Astrocyte (in vitro differentiated cells and primary cell): ENCODE measurements at regions not wholly inside any gene's neighbourhood (a gene's known extent, or its start where the extent isn't known, plus 50 kb on each side); places are given as distances from the start of the nearest gene placed in this dataset.

Experiments used
- DNase-seq: peaks from one replicate; pipeline ENCODE4 v3.0.0-alpha.2; 2010; ENCODE audit warnings: low read depth
- FAIRE-seq: peaks from 2 replicates; lab custom pipeline; 2011; peaks lifted over from hg19 to GRCh38; lab: Jason Lieb, UNC
- H2AFZ ChIP-seq: 2 replicates; pipeline ENCODE4 v1.6.0; 2012; ENCODE audit warnings: low read depth, low read length, inconsistent platforms
- H3K27ac ChIP-seq: 2 replicates; pipeline ENCODE4 v1.5.1; 2011; ENCODE audit warnings: low read depth, low read length, inconsistent platforms
- H3K27me3 ChIP-seq: 2 replicates; pipeline ENCODE4 v1.6.0; 2011; ENCODE audit warnings: low read length, inconsistent platforms; ENCODE audit not compliant: insufficient read depth
- H3K36me3 ChIP-seq: 2 replicates; pipeline ENCODE4 v1.5.1; 2011; ENCODE audit warnings: low read length, inconsistent platforms; ENCODE audit not compliant: insufficient read depth
- H3K4me1 ChIP-seq: 2 replicates; pipeline ENCODE4 v1.5.1; 2011; ENCODE audit warnings: low read length, inconsistent platforms; ENCODE audit not compliant: insufficient read depth
- H3K4me2 ChIP-seq: 2 replicates; pipeline ENCODE4 v1.6.0; 2012; ENCODE audit warnings: low read length, inconsistent platforms
- H3K4me3 ChIP-seq: 2 replicates; pipeline ENCODE4 v1.5.1; 2011; ENCODE audit warnings: low read depth, mild to moderate bottlenecking, low read length, inconsistent platforms; ENCODE audit not compliant: insufficient read depth
- H3K79me2 ChIP-seq: 2 replicates; pipeline ENCODE4 v1.6.0; 2012; ENCODE audit warnings: mild to moderate bottlenecking, low read length, inconsistent platforms; ENCODE audit not compliant: insufficient read depth
- H3K9ac ChIP-seq: 2 replicates; pipeline ENCODE4 v1.6.0; 2012; ENCODE audit warnings: mild to moderate bottlenecking, low read length, inconsistent platforms
- H3K9me3 ChIP-seq: 2 replicates; pipeline ENCODE4 v1.5.1; 2012; ENCODE audit warnings: low read depth, mild to moderate bottlenecking, low read length, inconsistent platforms; ENCODE audit not compliant: insufficient read depth
- H4K20me1 ChIP-seq: 2 replicates; pipeline ENCODE4 v1.6.0; 2012; ENCODE audit warnings: low read length, inconsistent platforms; ENCODE audit not compliant: insufficient read depth
- H3K27ac Mint-ChIP-seq: one replicate; pipeline ENCODE4 v1.8.0; 2021; ENCODE audit warnings: mild to moderate bottlenecking, mixed read lengths; ENCODE audit not compliant: unreplicated experiment
- H3K27me3 Mint-ChIP-seq: one replicate; pipeline ENCODE4 v1.8.0; 2021; ENCODE audit warnings: low read depth, mixed read lengths; ENCODE audit not compliant: unreplicated experiment
- H3K36me3 Mint-ChIP-seq: one replicate; pipeline ENCODE4 v1.8.0; 2021; ENCODE audit warnings: low read depth, mixed read lengths; ENCODE audit not compliant: unreplicated experiment
- H3K4me1 Mint-ChIP-seq: one replicate; pipeline ENCODE4 v1.8.0; 2021; ENCODE audit warnings: low read depth, mixed read lengths; ENCODE audit not compliant: unreplicated experiment
- H3K4me3 Mint-ChIP-seq: one replicate; pipeline ENCODE4 v1.8.0; 2021; ENCODE audit warnings: mild to moderate bottlenecking, moderate library complexity, mixed read lengths; ENCODE audit not compliant: unreplicated experiment
- H3K9me3 Mint-ChIP-seq: one replicate; pipeline ENCODE4 v1.8.0; 2021; ENCODE audit warnings: mild to moderate bottlenecking, mixed read lengths; ENCODE audit not compliant: unreplicated experiment
- EZH2 ChIP-seq: IDR thresholded peaks from 2 replicates; pipeline ENCODE4 v1.6.1; 2012; ENCODE audit warnings: mild to moderate bottlenecking, low read length, inconsistent platforms; ENCODE audit not compliant: insufficient read depth
- TF ChIP-seq, protein P1 (sequence below): IDR thresholded peaks from 2 replicates; pipeline ENCODE4 v1.5.1; 2011; ENCODE audit warnings: low read depth, mild to moderate bottlenecking, inconsistent platforms, low read length, moderate library complexity; ENCODE audit not compliant: insufficient read depth

- no peaks in the 10 kb centered on the region for H3K79me2 ChIP-seq
- Mint-ChIP-seq H3K27me3 (peaks cover 34% of the 10 kb centered on the region), H3K36me3 (no peaks in the 10 kb centered on the region), H3K27ac (no peak overlapping the region), H3K9me3 (no peaks in the 10 kb centered on the region), H3K4me3 (no peak overlapping the region), H3K4me1 (no peaks in the 10 kb centered on the region)
- DNase-seq, result no peak
- no peak overlapping the region for H3K4me2 ChIP-seq
- H3K27ac ChIP-seq, result no peak overlapping the region
- H4K20me1 ChIP-seq, result no peaks in the 10 kb centered on the region
- no peaks in the 10 kb centered on the region for H3K4me1 ChIP-seq
- peaks cover 2% of the 10 kb centered on the region for H3K9me3 ChIP-seq
- FAIRE-seq, result no peak
- no peaks in the 10 kb centered on the region for H3K36me3 ChIP-seq
- no peak overlapping the region for H3K4me3 ChIP-seq
- no peak overlapping the region for H3K9ac ChIP-seq
- H2AFZ ChIP-seq, result no peak overlapping the region
- TF ChIP-seq EZH2, result no peak
- TF ChIP-seq, protein P1, sequence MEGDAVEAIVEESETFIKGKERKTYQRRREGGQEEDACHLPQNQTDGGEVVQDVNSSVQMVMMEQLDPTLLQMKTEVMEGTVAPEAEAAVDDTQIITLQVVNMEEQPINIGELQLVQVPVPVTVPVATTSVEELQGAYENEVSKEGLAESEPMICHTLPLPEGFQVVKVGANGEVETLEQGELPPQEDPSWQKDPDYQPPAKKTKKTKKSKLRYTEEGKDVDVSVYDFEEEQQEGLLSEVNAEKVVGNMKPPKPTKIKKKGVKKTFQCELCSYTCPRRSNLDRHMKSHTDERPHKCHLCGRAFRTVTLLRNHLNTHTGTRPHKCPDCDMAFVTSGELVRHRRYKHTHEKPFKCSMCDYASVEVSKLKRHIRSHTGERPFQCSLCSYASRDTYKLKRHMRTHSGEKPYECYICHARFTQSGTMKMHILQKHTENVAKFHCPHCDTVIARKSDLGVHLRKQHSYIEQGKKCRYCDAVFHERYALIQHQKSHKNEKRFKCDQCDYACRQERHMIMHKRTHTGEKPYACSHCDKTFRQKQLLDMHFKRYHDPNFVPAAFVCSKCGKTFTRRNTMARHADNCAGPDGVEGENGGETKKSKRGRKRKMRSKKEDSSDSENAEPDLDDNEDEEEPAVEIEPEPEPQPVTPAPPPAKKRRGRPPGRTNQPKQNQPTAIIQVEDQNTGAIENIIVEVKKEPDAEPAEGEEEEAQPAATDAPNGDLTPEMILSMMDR, result no peak
- peaks cover 2% of the 10 kb centered on the region for H3K27me3 ChIP-seq
These were observed 406.7 kb upstream of the CCL2 start for GRCh38 chr17:33848433-33848832.

DNA sequence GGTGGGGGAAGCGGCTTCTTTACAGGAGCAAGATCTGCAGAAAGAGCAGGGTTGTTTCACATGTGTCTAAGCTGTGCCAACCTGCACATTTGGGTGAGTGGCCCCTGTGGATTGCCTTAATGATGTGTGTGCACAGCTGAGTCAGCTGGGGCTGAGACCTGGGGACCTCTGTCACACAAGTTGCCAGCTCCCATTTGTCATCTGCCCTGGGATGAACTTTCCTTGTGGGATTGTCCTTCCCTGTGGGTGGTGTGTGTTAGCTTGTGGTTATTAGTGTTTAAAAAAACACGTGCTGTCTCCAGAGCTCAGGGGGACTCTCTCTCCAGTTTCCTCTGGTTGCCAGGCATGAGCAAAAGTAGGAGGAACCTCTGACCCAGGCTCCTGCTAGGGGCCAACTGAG, 400.5 kb upstream of the CCL2 start:
- Histone ChIP-seq H2AFZ (no peak overlapping the region), H3K4me2 (no peak overlapping the region), H3K9ac (no peak overlapping the region), H3K4me1 (no peaks in the 10 kb centered on the region), H3K27me3 (peaks cover 2% of the 10 kb centered on the region), H3K9me3 (peaks cover 4% of the 10 kb centered on the region), H4K20me1 (no peaks in the 10 kb centered on the region), H3K4me3 (no peak overlapping the region), H3K36me3 (no peaks in the 10 kb centered on the region), H3K79me2 (no peaks in the 10 kb centered on the region), H3K27ac (no peak overlapping the region)
- FAIRE-seq (no peak), DNase-seq (peak; percentile 41)
- peaks cover 49% of the 10 kb centered on the region for H3K27me3 Mint-ChIP-seq
- TF ChIP-seq, protein P1, result no peak
- TF ChIP-seq EZH2, result no peak
- no peak overlapping the region for H3K27ac Mint-ChIP-seq
- no peaks in the 10 kb centered on the region for H3K36me3 Mint-ChIP-seq
- H3K9me3 Mint-ChIP-seq, result no peaks in the 10 kb centered on the region
- no peak overlapping the region for H3K4me3 Mint-ChIP-seq
- H3K4me1 Mint-ChIP-seq, result peaks cover 4% of the 10 kb centered on the region

DNA sequence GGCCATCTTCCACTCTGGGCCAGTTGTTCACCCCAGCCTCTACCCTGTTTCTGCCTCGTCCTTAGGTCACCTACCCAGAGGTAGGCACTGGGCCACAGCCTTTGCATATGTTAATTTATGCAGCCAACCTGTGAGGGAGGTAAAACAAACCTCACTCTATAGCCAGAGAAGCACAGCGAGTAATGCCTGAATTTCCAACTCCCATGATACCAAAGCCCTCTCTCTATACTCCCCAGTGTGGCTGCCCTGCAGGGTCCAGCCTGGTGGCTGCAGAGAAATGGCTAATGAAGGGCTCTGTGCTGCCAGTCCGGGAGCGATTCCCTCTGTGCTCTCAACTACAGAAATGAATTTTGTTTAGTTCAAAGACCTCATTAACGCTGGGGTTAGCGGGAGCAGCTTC, 397.0 kb upstream of the CCL2 start:
- TF ChIP-seq, protein P1, result no peak
- no peak for TF ChIP-seq EZH2
- H3K4me2 ChIP-seq, result no peak overlapping the region
- no peak overlapping the region for H3K9ac ChIP-seq
- H3K36me3 Mint-ChIP-seq, result no peaks in the 10 kb centered on the region
- H2AFZ ChIP-seq, result no peak overlapping the region
- no peaks in the 10 kb centered on the region for H4K20me1 ChIP-seq
- DNase-seq, result no peak
- no peak overlapping the region for H3K4me3 ChIP-seq
- no peak overlapping the region for H3K27ac Mint-ChIP-seq
- H3K27ac ChIP-seq, result no peak overlapping the region
- no peak for FAIRE-seq
- H3K79me2 ChIP-seq, result no peaks in the 10 kb centered on the region
- no peaks in the 10 kb centered on the region for H3K27me3 ChIP-seq
- peaks cover 41% of the 10 kb centered on the region for H3K27me3 Mint-ChIP-seq
- peaks cover 4% of the 10 kb centered on the region for H3K9me3 ChIP-seq
- no peaks in the 10 kb centered on the region for H3K9me3 Mint-ChIP-seq
- no peaks in the 10 kb centered on the region for H3K4me1 ChIP-seq
- H3K36me3 ChIP-seq, result no peaks in the 10 kb centered on the region
- no peak overlapping the region for H3K4me3 Mint-ChIP-seq
- H3K4me1 Mint-ChIP-seq, result peaks cover 4% of the 10 kb centered on the region
